ENCODE measurements at regions not wholly inside any gene's neighbourhood (a gene's known extent, or its start where the extent isn't known, plus 50 kb on each side); places are given as distances from the start of the nearest gene placed in this dataset.

GRCh38 chr1:222012816-222013215 lies 270.9 kb upstream of the DUSP10 start:
- Histone ChIP-seq H3K23me2 (ENCODE audit: insufficient read length, low read depth, low read length, poor library complexity, severe bottlenecking) (no peaks in the 10 kb centered on the region), H3K27ac (ENCODE audit: insufficient read length, low read depth, low read length) (no peak overlapping the region), H3K79me2 (ENCODE audit: insufficient read depth, low read length) (no peaks in the 10 kb centered on the region), H3K18ac (ENCODE audit: insufficient read length, low read depth, low read length) (no peak overlapping the region), H4K91ac (ENCODE audit: insufficient read length, low read depth, low read length) (no peak overlapping the region), H3T11ph (ENCODE audit: low read length) (no peak overlapping the region), H2AFZ (ENCODE audit: low read length) (no peak overlapping the region), H3K4ac (ENCODE audit: low read depth, low read length) (no peak overlapping the region), H3K9ac (ENCODE audit: extremely low read depth, insufficient read length, low read length) (no peak overlapping the region), H3K56ac (ENCODE audit: insufficient read length, low read depth, low read length) (no peak overlapping the region), H2BK20ac (ENCODE audit: low read depth, low read length, poor library complexity, severe bottlenecking) (no peak overlapping the region), H3K79me1 (ENCODE audit: insufficient read depth, low read depth, low read length, poor library complexity, severe bottlenecking) (no peaks in the 10 kb centered on the region), H3K23ac (ENCODE audit: insufficient read length, low read depth, low read length) (no peak overlapping the region), H2AK5ac (ENCODE audit: insufficient read length, low read length) (no peak overlapping the region), H4K5ac (ENCODE audit: insufficient read length, low read depth, low read length) (no peak overlapping the region), H2BK12ac (ENCODE audit: insufficient read length, low read depth, low read length) (no peak overlapping the region), H3K14ac (ENCODE audit: insufficient read depth, low read length) (no peak overlapping the region), H4K20me1 (ENCODE audit: control insufficient read depth, insufficient read depth, insufficient read length) (no peaks in the 10 kb centered on the region), H2BK5ac (ENCODE audit: insufficient read length, low read length) (no peak overlapping the region), H3K4me2 (ENCODE audit: insufficient read depth, insufficient read length, low read length) (no peak overlapping the region), H3K4me1 (ENCODE audit: insufficient read depth, low read length) (no peaks in the 10 kb centered on the region; the same call in 1 of the 2 replicates), H3K9me3 (ENCODE audit: control insufficient read depth, low read depth, low read length) (no peaks in the 10 kb centered on the region), H3K27me3 (ENCODE audit: insufficient read depth, low read length) (no peaks in the 10 kb centered on the region), H2BK120ac (ENCODE audit: low read depth, low read length, poor library complexity, severe bottlenecking) (no peak overlapping the region), H2BK15ac (ENCODE audit: low read depth, low read length) (no peak overlapping the region), H4K8ac (replicated peaks; ENCODE audit: insufficient read length, low read depth, low read length) (no peak overlapping the region)
- H3K27ac Mint-ChIP-seq: no peak overlapping the region
- H3K36me3 Mint-ChIP-seq (ENCODE audit: insufficient read depth in 1 of 3, low read depth in 3 of 3): peaks cover 0 to 5% (median 4%) of the 10 kb centered on the region in 3 experiments; a peak in 4 of 7 replicates
- TF ChIP-seq, protein P1, sequence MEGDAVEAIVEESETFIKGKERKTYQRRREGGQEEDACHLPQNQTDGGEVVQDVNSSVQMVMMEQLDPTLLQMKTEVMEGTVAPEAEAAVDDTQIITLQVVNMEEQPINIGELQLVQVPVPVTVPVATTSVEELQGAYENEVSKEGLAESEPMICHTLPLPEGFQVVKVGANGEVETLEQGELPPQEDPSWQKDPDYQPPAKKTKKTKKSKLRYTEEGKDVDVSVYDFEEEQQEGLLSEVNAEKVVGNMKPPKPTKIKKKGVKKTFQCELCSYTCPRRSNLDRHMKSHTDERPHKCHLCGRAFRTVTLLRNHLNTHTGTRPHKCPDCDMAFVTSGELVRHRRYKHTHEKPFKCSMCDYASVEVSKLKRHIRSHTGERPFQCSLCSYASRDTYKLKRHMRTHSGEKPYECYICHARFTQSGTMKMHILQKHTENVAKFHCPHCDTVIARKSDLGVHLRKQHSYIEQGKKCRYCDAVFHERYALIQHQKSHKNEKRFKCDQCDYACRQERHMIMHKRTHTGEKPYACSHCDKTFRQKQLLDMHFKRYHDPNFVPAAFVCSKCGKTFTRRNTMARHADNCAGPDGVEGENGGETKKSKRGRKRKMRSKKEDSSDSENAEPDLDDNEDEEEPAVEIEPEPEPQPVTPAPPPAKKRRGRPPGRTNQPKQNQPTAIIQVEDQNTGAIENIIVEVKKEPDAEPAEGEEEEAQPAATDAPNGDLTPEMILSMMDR (conservative IDR thresholded peaks at IDR 0.05): no peak
- no peak overlapping the region for H3K4me3 Mint-ChIP-seq
- H3K9me3 Mint-ChIP-seq: peaks cover 5 to 10% of the 10 kb centered on the region in 2 experiments
- DNase-seq: no peak
- no peaks in the 10 kb centered on the region for H3K27me3 Mint-ChIP-seq (ENCODE audit: low read depth)
- H3K4me1 Mint-ChIP-seq: peaks cover 9 to 11% of the 10 kb centered on the region in 2 experiments
- no CpG with 5 or more reads among the region's 2 CpGs for WGBS (ENCODE audit: extremely low coverage, insufficient read length, low lambda C conversion rate)
